Activated gamma-delta T cell treated with Interleukin-2 at 50 U/mL for 16 hours (primary cell): ENCODE measurements at regions not wholly inside any gene's neighbourhood (a gene's known extent, or its start where the extent isn't known, plus 50 kb on each side); places are given as distances from the start of the nearest gene placed in this dataset.

Experiments used
- DNase-seq: peaks from one replicate; pipeline ENCODE4 v3.0.0-alpha.2; 2020

GRCh38 chr3:175913286-175913685, 1054.2 kb downstream of the NAALADL2 start:
- no peak for DNase-seq

GRCh38 chr3:175911937-175912336, 1052.8 kb downstream of the NAALADL2 start:
- DNase-seq = no peak

GRCh38 chr3:175902226-175902625, 1043.1 kb downstream of the NAALADL2 start:
- no peak for DNase-seq

- DNase-seq = no peak
These were observed 1039.1 kb downstream of the NAALADL2 start for GRCh38 chr3:175898194-175898593.

- DNase-seq = no peak
These were observed 1037.5 kb downstream of the NAALADL2 start for GRCh38 chr3:175896655-175897054.

GRCh38 chr3:175895731-175896130, 1036.6 kb downstream of the NAALADL2 start:
- DNase-seq = no peak

GRCh38 chr3:175893566-175893965, 1034.4 kb downstream of the NAALADL2 start:
- DNase-seq = no peak

- no peak for DNase-seq
These were observed 1030.9 kb downstream of the NAALADL2 start for GRCh38 chr3:175890066-175890465.

- no peak for DNase-seq
These were observed 1026.2 kb downstream of the NAALADL2 start for GRCh38 chr3:175885231-175885766.

- DNase-seq = no peak
These were observed 1020.3 kb downstream of the NAALADL2 start for GRCh38 chr3:175879417-175879816.

- DNase-seq = no peak
These were observed 1010.3 kb downstream of the NAALADL2 start for GRCh38 chr3:175869404-175869803.

- no peak for DNase-seq
These were observed 1009.5 kb downstream of the NAALADL2 start for GRCh38 chr3:175868626-175869025.

- DNase-seq = no peak
These were observed 1006.6 kb downstream of the NAALADL2 start for GRCh38 chr3:175865724-175866123.

- DNase-seq = no peak
These were observed 1002.8 kb downstream of the NAALADL2 start for GRCh38 chr3:175861916-175862315.
